NOMO-1 treated with DMSO at 0.1 percent for 48 hours (cell line): ENCODE measurements at regions not wholly inside any gene's neighbourhood (a gene's known extent, or its start where the extent isn't known, plus 50 kb on each side); places are given as distances from the start of the nearest gene placed in this dataset.

Experiments used
- DNase-seq: peaks from one replicate; lab custom pipeline; 2025; ENCODE audit not compliant: unreplicated experiment; lab: John Stamatoyannopoulos, UW

DNA sequence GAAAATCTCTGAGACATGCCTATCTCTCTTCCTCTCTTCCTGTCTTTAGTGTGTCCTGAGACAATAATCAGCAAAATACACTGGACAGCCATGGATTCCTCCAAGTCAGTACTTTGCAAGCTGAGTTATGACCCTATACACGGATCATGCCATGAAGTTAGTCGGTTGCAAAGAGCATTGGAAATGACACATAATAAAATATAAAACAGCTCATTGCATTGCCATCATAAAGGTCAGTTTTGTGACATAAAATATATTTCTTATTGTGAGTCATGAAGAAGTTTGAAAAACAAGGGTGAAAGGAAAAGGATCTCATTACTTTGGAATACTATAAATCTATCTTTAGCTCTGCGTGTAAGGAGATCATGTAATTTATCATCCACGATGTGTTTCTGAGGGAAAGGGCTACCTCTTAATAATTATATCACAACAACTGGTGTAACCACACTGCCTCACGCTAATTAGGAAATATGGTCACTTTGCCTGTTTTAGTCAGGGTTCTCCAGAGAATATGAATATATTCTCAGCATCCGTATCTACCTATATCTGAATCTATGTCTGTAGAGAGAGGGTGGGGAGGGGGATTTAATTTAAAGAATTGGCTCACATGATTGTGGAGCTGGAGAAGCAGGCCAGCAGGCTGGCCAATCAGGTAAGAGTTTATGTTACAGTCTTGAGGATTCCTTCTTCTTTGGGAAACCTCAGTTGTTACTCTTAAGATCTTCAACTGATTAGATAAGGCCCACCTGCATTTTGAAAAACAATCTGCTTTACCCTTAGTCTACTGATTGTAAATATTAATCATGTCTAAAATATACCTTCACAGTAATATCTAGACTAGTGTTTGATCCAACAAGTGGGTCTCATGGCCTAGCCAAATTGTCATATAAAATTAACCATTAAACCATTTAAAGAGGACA lies 198.8 kb downstream of the FAT3 start:
- DNase-seq: no peak

DNA sequence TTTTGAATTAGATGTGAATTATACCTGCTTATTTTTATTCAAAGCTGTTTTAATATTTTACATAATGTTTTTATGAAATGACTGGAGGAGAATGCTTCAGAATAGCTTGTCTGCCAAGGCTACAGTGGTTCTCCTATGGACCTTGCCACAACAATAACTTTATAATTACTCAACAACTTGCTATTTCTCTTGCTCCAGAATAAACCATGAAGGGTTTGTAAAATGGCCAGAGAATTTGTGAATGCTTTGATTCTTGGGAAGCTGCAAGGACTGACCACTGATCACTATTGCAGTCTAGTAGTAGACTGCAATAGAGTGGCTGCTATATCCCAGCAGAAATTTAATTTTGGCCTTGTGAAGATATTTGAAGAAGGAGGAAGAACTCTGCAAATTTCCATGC lies 199.7 kb downstream of the FAT3 start:
- DNase-seq: no peak

DNA sequence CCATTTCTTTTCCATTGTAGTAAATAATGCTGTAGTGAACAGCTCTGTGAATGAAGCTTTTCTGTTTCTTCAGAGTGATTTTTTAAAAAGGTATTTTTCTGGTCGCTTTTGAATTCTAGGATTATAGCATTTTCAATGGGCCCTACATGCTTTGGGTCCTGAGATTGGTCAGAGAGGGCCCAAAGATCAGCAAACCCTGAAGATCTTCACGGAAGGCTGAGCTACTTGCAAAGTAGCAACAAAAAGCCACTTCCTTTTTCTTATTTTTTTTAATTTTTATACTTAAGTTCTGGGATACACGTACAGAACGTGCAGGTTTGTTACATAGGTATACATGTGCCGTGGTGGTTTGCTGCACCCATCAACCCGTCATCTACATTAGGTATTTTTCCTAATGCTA lies 200.5 kb downstream of the FAT3 start:
- no peak for DNase-seq

DNA sequence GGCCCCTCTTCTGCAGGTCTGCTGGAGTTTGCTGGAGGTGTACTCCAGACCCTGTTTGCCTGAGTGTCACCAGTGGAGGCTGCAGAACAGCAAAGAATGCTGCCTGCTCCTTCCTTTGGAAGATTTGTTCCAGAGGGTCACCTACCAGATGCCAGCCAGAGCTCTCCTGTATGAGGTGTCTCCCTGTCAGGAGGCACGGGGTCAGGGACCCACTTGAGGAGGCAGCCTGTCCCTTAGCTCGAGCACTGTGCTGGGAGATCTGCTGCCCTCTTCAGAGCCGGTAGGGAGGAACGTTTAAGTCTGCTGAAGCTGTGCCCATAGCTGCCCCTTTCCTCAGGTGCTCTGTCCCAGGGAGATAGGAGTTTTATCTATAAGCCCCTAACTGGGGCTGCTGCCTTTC lies 207.9 kb downstream of the FAT3 start:
- no peak for DNase-seq

DNA sequence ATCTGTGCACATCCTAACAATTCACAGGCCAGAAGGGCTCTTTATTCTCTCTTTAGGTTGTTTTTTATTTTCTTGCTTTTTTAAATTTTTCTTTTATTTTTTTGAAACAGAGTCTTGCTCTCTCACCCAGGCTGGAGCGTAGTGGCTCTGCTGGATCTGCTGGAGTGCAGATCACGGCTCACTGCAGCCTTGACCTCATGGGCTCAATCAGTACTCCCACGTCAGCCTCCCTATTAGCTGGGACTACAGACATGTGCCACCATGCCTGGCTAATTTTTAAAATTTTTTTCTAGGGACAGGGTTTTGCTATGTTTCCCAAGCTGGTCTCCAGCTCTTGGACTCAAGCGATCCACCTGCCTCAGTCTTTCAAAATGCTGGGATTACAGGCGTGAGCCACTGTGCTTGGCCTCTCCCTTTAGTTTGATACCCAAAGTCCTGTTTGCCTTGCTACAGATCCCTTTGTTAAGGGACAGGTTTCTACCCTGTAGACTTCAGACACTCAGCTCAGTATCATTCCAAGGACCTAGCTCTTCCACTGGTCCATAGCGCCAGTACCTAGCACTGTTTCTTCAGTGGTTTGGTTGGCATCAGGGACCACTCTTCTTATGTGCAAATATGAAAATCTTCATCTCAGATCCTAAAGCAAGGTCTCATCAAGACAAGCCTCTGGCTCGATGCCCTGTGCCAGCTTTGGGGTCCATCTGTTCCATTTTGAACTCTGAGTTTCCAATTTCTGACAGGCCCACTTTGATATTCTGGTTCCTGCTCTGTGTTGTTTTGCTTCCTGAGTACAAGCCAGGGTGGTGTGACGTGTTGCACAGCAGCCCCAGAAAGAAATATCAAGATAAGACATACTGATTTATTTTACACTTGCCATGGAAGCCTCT lies 211.7 kb downstream of the FAT3 start:
- DNase-seq: no peak

DNA sequence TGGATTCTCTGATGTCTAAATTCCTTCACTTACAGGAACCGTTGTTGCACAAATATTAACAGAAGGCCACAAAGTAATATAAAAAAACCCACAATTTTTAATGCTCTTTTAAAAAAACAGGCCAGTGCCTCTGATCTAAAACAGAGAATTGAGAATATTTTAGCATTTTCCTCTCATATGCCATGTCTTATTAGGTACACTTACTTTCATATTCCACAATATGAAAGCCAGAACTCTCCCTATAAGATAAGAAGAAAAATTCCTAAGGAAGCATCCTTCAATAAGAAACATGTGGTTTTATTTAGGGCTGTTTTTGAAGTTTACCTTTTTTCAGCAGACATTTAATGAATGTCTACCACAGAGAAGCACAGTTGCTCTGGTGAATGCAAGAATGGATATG lies 214.5 kb downstream of the FAT3 start:
- DNase-seq: no peak

DNA sequence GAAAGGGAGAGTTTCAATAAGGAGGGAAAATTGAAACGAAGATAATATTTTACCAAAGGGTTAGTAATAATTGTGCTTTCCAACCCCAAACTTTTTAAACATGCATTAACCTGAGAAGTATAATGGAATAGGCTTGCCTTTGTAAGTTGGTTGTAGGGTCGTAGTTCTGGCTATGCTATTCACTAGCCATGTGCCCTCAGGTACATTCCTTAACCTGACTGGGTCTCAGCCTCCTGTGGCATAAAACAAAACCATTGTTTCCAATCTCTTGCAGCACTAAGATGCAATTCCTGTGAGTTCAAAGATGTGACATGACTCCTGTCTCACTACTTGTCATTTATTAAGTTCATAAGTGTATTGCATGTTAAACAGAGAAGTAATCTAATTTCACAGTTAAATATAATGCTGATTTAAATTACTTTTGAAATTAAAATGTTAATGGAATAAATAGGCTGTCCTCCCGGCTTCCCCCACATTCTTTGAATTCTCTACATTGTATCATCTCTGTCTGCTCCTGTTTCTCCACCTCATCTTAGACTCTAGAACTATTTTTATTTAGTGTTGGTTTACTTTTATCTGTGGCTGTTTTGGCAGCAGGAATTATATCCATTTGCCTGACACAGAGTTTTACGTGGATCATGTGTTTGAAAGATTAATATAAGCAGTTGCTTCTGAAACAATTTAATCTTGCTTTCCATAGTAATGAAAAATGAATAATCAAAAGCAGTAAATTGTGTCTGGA lies 216.3 kb downstream of the FAT3 start:
- DNase-seq: no peak

DNA sequence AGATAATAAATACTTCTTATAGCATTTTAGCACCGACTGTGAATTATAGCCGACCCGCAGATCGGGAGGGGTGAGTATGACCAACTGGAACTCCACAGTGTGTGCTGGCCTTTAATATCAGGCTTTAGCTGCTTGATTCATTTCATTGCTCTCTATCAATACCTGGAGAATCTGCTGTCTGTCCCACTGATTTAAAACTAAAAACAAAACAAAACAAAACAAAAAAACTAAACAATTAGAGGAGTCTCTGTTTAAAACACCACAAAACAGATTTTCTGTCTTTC lies 216.8 kb downstream of the FAT3 start:
- no peak for DNase-seq

DNA sequence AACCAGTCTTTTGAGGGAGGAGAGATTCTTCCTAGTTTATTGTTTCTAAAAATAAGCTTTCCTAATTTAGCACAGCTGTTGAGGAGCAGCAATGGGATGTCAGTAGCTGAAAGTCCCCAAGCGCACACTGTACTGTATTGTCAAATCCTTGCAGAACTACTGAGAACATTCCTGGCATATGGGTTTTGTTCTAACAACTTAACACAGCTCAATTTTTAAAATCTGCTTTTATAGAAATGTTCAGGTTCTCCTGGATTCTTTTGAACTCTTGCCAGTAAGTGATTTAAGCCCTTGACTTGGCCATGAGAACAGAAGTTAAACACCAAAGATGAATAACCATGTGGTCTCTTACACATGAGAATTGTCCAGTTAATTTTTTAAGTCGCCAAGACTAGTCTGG lies 218.6 kb downstream of the FAT3 start:
- DNase-seq: no peak

DNA sequence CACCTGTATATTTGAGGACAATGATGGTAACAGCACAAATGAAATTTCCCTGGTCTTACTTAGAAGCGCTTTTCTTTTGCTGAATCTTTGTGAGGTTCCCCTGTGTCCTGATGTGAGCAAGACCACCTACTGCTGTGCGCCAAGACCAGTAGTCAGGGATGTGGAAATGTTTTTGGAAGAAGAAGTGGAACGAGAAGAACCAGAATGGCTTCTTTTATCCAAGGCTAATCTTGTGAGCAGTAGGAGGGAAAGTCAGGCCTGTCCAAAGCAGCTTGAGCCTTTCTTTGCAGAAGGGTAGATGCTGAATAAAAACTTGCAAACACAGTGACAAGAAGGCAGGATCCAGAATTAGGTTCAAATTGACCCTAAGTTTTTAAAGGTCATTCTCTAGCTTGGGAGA lies 223.0 kb downstream of the FAT3 start:
- DNase-seq: no peak

DNA sequence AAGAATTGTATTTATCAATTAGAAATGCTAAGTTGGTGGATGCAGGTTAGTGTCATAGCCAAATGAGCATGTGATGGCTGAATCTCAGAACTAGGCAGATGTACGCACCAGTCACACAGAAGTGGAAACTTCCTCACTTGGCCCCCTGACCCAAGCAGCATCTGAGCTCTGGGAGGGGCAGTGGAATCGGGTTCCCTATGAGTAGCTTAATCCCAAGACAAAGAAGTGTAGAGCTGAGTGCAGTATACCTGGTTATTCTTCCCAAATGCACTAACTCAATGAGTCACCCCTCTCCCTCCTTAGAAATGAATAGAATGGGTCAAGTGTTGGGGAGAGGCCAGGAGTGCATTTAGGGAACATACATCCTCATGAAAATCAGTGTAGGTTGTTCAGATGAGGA lies 224.6 kb downstream of the FAT3 start:
- DNase-seq: no peak

DNA sequence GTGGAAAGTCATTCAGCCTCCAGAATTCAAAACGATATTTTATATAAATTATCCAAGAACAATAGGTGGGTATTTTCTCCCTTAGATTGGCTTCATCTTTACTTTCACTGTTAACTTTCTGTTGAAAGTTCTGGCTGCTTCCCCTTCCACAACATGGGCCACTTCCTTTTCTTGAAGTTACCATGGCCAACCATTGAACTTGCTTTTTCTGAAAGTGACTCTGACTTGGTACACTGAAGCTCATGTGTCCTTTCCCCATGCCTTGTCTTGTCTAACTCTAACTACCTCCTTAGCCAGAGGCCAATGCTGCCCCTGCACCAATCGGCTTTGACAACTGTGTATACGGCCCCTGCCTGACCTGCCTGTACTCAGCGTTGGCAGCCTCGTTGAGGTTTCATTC lies 225.2 kb downstream of the FAT3 start:
- no peak for DNase-seq

DNA sequence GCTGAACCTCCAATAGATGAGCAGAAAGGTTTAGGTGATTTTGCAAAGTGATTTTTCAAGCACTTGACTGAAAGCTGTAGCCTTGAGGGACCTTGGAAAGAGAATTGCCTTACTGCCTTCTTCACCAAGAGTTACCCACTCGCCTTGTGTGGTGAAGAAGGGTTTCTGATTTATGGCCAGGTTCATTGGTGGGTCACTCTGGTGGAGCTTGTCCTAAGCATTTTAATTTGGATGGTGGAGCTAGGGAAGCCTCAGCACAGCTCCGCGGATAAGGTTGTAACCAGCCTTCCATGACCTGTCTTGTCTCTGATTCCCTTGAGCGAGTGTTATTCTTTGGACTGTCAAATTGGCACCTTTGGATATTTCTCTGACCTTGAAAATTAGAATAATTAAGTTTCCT lies 226.4 kb downstream of the FAT3 start:
- DNase-seq: no peak

DNA sequence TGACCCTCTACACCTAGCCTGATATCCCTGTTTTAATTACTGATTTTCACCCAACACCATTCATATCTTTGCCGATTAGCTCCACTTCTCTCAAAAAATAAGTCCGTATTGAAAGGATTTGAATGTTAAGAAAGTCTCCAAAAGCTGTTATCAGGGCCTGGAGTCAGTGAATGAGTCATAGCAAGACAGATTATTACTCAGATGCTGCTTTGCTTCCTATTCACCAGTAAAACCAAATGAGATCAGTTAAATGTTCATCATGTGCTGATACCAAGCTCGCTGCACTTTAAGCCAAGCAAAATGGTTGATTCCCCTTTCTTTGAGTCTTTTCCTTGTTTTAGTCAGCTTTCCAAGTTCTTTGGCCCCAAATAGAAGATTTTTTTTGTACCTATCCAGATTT lies 228.4 kb downstream of the FAT3 start:
- DNase-seq: no peak

DNA sequence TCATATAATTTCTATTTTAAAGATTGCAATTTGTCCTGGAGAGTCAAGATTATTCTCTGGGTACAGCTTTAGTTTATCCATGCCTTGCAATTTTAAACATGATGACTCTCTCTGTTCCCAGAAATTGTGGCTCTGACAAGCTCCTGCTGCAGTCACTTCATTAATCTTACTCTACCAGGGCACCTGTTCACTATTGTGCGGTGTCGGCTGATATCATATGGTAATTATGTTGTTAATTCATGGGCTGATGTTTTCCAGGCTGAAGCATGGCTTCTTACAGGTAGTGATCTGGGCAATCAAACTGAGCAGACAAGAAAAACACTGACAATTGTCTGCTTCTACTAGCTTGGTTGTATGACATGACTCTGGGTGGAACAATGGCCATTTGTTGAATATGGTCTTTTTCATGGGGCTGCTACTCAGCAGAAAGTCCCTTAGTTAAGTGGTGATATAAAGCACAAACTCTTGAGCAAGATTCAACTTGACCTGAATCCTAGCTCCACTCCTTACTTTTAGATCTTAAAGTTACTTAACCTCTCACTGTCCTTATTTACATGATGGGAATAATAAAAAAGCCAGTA lies 230.7 kb downstream of the FAT3 start:
- DNase-seq: no peak

DNA sequence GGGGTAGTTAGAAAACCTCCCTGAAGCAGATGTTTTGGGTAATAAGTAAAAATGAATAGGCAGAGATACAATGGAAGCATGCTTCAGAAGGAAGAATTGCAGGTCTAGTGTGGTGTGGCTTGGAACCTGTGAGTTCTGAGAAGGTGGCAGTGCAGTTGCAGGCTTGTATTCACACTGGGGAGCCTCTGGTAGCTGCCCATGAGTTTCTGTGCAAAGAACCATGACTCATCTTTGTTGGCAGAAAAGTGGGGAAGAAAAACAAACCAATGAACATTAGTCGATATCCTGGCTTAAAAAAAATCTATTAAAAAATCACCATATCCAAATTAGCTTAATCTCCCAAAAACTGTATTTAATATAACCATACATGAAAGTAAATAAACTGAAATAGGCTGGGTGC lies 232.6 kb downstream of the FAT3 start:
- DNase-seq: no peak

DNA sequence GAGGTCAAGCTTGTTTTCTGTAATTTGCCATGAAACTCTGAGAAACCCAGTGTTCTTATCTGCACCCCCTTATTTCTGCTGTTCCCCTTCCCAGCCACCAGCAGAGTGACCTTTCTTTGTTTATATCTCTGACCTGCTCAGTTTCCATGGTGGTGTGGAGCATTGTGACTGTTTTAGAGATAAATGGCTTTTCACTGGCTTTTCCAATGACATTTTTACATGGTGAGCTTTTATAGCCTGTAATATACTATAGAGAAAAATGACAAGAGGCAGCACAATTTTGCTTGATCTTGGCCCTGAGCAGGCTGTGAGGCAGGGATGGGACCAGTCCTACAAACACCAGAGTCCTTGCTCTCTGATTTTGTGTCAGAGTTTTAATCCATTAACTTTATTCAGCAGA lies 233.9 kb downstream of the FAT3 start:
- no peak for DNase-seq

DNA sequence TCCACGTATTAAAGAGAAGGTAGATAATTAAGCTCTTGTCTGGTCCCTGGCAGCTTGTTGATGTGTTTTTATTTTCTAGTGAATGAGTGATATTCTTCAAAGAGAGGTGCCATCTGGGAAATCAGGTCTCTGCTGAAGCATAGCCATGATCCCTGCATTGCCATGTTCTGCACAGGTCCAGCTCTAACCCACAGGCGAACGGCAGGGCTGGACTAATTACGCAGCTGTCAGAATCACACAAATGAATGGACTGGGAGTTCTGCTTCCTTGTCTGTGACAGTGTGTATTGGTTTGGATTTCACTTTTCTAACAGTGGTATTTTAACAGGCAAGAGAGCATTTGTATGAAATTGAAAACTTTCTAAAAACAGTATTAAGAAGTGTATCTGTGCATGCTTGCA lies 235.6 kb downstream of the FAT3 start:
- DNase-seq: no peak

DNA sequence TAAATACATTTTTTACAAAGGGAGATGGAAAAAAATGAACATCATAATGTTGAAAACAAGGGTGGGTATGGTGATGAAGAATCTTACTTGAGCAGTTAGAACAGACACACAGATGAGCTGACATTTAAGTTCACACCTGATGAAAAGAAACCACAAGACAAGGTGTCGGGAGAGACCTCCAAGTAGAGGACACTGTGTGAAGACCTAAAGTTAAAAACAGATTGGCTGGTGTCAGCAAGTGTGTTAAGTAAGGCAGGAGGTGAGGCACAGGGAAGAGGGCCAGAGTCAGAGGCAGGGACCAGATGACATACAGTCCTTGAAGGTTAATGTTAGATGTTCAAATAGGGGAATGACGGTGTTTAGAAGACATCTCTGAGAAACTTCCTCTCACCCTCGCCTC lies 236.8 kb downstream of the FAT3 start:
- DNase-seq: no peak

DNA sequence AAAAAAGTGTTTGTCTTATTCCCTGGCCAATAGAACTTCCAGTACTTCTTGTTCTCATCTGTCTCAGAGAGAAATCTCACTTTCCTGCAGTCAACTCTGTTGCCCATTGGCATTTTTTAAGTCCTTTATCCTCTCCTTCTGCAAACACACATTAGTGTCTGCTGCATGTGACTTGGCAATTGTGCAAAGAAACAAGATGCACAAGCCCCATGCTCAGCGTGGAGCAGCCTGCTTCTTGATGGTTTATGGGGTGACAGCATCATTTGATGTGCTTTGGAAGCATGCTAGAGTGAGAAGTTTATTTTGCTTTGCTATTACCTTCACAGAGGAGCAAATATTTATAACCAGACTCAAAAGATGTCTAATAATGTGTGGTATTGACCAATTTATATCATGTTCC lies 238.2 kb downstream of the FAT3 start:
- DNase-seq: no peak

DNA sequence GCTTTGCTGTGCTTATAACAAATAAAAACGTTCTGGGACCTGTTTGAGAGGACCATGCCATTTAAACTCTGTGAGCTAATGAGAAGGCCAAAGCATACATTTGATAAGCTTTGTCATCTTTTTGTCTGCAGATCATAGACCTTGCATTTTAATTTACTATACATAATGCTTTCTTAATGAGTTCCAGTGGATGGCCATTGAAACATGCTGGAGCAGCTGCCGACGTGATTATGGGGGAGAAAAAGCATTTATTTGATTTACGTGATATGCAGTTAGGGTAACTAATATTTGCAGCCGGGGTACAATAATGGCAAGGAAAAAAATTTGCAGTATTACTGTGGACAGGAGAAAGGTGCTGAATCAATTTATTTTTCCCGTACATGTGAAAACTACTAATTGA lies 240.2 kb downstream of the FAT3 start:
- DNase-seq: no peak
